A549 (cell line): ENCODE measurements at regions not wholly inside any gene's neighbourhood (a gene's known extent, or its start where the extent isn't known, plus 50 kb on each side); places are given as distances from the start of the nearest gene placed in this dataset.

Experiments used
- ATAC-seq, 2 experiments: fragments of 200-7000 bp in 1 of 2; fragments of >200 bp in 1 of 2; cut with Nextera tagmentation in 1 of 2; cut with Tn5 transposase in 1 of 2; 3 replicates each; pipeline versions ENCODE4 v1.8.0 to v1.9.1; 2018 to 2020; ENCODE audit warnings: mild to moderate bottlenecking in 1 of 2, moderate library complexity in 1 of 2
- CTCF ChIA-PET: fragments of 300-600 bp; sonication (Branson Sonifier 250); formaldehyde crosslinking; extraction: SDS; loops from one replicate; lab custom pipeline; 2021; ENCODE audit warnings: antibody characterized with exemption, inconsistent platforms; lab: Yijun Ruan, JAX
- POLR2A ChIA-PET: fragments of 350-600 bp; formaldehyde crosslinking; extraction: SDS; loops from one replicate; lab custom pipeline; 2021; ENCODE audit warnings: antibody characterized with exemption, inconsistent platforms; lab: Yijun Ruan, JAX
- DNase-seq, 2 experiments: peaks; one replicate each; pipeline versions ENCODE4 v3.0.0 to v3.0.0-alpha.2; 2011 to 2016; ENCODE audit warnings: low read depth in 1 of 2, low spot score in 1 of 2
- FAIRE-seq: peaks from 2 replicates; lab custom pipeline; 2011; peaks lifted over from hg19 to GRCh38; lab: Jason Lieb, UNC
- H3K27ac ChIP-seq, 2 experiments: fragments of >200 bp; sonication (Bioruptor Twin); formaldehyde crosslinking; 3 replicates each; pipeline ENCODE4 v1.5.1; 2016 to 2017
- H3K4me1 ChIP-seq: fragments of >200 bp; sonication (Bioruptor Twin); formaldehyde crosslinking; 3 replicates; pipeline ENCODE4 v1.6.1; 2016
- H3K4me2 ChIP-seq: fragments of >200 bp; sonication (Bioruptor Twin); formaldehyde crosslinking; 3 replicates; pipeline ENCODE4 v1.6.1; 2016
- H3K4me3 ChIP-seq: fragments of >200 bp; sonication (Bioruptor Twin); formaldehyde crosslinking; 3 replicates; pipeline ENCODE4 v1.5.1; 2016
- H3K9me3 ChIP-seq: fragments of >200 bp; sonication (Bioruptor Twin); formaldehyde crosslinking; 3 replicates; pipeline ENCODE4 v1.6.1; 2016
- BHLHE40 ChIP-seq: IDR thresholded peaks from 2 replicates; pipeline ENCODE4 v1.6.1; 2012; ENCODE audit warnings: low read depth, low read length, inconsistent platforms
- EHF ChIP-seq: fragments of 250-450 bp; sonication (Bioruptor Pico); IDR thresholded peaks from 2 replicates; pipeline ENCODE4 v1.5.0; 2020; ENCODE audit warnings: mild to moderate bottlenecking
- FOXS1 ChIP-seq: fragments of 250-450 bp; sonication (Bioruptor Pico); IDR thresholded peaks from 2 replicates; pipeline ENCODE4 v1.5.0; 2020; ENCODE audit warnings: mild to moderate bottlenecking, moderate library complexity
- HEYL ChIP-seq: fragments of 250-450 bp; sonication (Bioruptor Pico); IDR thresholded peaks from 2 replicates; pipeline ENCODE4 v1.8.0; 2021; ENCODE audit warnings: mild to moderate bottlenecking, moderate library complexity
- HOXA7 ChIP-seq: fragments of 250-450 bp; sonication (Bioruptor Pico); IDR thresholded peaks from 2 replicates; pipeline ENCODE4 v1.5.0; 2020; ENCODE audit warnings: mild to moderate bottlenecking, moderate library complexity
- JUN ChIP-seq, 2 experiments: fragments of >200 bp; sonication (Bioruptor Twin); formaldehyde crosslinking; IDR thresholded peaks; 2 replicates in 1 of 2; 3 replicates in 1 of 2; pipeline ENCODE4 v1.6.1; 2016 to 2017
- JUNB ChIP-seq: fragments of >200 bp; sonication (Bioruptor Twin); formaldehyde crosslinking; IDR thresholded peaks from 2 replicates; pipeline ENCODE4 v1.6.1; 2016
- MAZ ChIP-seq: fragments of 150-350 bp; IDR thresholded peaks from 2 replicates; pipeline ENCODE4 v1.6.1; 2014; ENCODE audit warnings: antibody characterized with exemption, low read depth, low read length, borderline replicate concordance
- NPAS2 ChIP-seq: fragments of 250-450 bp; sonication (Bioruptor Pico); IDR thresholded peaks from 2 replicates; pipeline ENCODE4 v1.8.0; 2022; ENCODE audit warnings: mild to moderate bottlenecking, moderate library complexity, borderline replicate concordance
- NR3C1 ChIP-seq: fragments of >200 bp; sonication (Bioruptor Twin); formaldehyde crosslinking; IDR thresholded peaks from 3 replicates; pipeline ENCODE4 v1.6.1; 2017
- POLR2AphosphoS2 ChIP-seq: conservative IDR thresholded peaks from 2 replicates; pipeline ENCODE4 v1.6.1; 2012; ENCODE audit warnings: low read length, improper control_type of control experiment, inconsistent platforms
- RFX5 ChIP-seq: fragments of 450-650 bp; IDR thresholded peaks from 2 replicates; pipeline ENCODE4 v1.7.1; 2014; ENCODE audit warnings: antibody characterized with exemption, mild to moderate bottlenecking, moderate library complexity
- TP53 ChIP-seq: fragments of 250-450 bp; sonication (Bioruptor Pico); IDR thresholded peaks from 2 replicates; pipeline ENCODE4 v1.5.0; 2021; ENCODE audit warnings: mild to moderate bottlenecking, moderate library complexity
- ZC3H11A ChIP-seq: fragments of 450-650 bp; IDR thresholded peaks from 2 replicates; pipeline ENCODE4 v1.6.1; 2014; ENCODE audit warnings: antibody characterized with exemption, mild to moderate bottlenecking
- ZNF302 ChIP-seq: fragments of 250-450 bp; sonication (Bioruptor Pico); IDR thresholded peaks from 2 replicates; pipeline ENCODE4 v1.9.0; 2021; ENCODE audit warnings: inconsistent platforms, mild to moderate bottlenecking, moderate library complexity
- WGBS: methylation state at CpG from one replicate; pipeline ENCODE4 v1.1.6; 2017; ENCODE audit errors: missing lambda C conversion rate; 5-methylcytosine and 5-hydroxymethylcytosine counted together
- TF ChIP-seq, protein P1 (sequence below): fragments of 150-350 bp; IDR thresholded peaks from 2 replicates; pipeline ENCODE4 v1.6.1; 2014; ENCODE audit warnings: low read depth, mild to moderate bottlenecking, low read length
- TF ChIP-seq, protein P2 (sequence below): IDR thresholded peaks from 2 replicates; pipeline ENCODE4 v1.6.1; 2012
- TF ChIP-seq, protein P3 (sequence below): fragments of >200 bp; sonication (Bioruptor Twin); formaldehyde crosslinking; IDR thresholded peaks from 3 replicates; pipeline ENCODE4 v1.5.1; 2016

DNA sequence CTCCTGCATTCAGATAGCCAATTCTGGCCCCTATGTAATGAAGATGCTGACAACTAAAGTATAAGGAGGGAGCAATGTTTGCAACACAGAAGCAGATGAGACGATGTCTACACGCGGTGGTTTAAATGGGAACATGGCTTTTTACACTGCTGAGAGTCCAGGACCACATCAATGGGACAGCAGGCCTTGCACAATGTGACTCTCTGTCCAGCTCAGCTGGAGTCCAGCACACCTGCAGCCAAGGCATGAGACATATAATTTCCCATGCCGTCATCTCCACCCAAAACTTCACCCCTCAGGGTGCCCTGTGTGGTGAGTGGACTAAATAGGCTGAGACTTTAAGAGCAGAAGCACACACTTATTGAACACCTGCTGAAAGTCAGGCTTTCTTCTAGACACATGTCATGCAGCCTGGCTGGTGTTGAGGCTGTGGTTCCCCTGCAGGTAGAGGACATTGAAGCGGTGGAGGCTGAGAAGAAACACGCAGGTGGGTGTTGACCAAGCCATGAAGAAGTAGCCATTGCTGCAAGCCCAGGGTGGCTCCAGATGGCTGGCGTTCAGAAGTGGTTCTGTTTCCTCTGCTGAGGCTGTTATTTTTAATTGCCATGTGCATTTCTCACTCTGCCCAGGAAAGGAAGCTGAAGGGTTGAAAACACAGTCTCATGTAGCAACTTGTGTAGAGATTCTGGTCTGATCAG lies 345.6 kb downstream of the MYCN start:
- no peak for ATAC-seq
- Histone ChIP-seq H3K4me3 (no peak overlapping the region), H3K9me3 (no peaks in the 10 kb centered on the region), H3K4me2 (no peak overlapping the region), H3K4me1 (no peaks in the 10 kb centered on the region)
- 24% methylated on average over 7 of the region's 7 CpGs for WGBS
- POLR2A ChIA-PET, result no interaction called here
- no peak for DNase-seq
- TF ChIP-seq ZNF302 (CRISPR knock-in tag) (no peak), RFX5 (no peak), ZC3H11A (no peak), JUNB (no peak)
- TF ChIP-seq, all 56 proteins: peak for 0
- FAIRE-seq, result no peak
- H3K27ac ChIP-seq, result no peak overlapping the region
- CTCF ChIA-PET, result no interaction called here

DNA sequence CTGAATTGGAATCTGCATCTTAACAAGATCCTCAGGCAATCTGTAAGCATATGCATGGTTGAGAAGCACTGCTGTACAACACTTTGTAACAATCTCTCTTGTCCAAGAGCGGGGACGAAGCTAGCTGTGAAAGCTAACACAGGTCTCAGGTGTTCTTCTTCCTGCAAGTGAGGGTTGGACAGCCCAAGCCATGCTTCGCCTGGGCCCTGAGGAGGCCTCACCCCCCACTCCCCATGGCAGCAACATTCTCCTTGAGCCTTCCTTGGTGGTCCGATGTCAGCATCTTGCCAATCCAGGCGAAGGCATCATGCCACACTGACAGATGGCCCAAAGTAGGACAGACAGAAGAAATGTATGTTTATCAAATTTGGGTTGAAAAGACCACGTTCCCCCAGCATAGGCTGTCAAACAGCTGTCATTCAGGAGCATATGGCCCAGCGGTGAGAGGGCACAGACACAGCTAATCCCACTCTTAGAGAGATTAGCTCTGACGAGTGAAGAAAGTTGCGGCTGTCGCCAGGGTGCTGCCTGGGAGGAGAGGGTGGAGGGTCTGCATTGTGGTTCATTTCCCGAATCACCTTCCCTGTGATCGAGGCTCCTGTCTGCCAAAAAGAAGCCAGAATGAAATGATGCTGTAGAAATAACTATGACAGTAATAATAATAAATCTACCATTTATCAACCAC lies 344.7 kb downstream of the MYCN start:
- no peak overlapping the region for H3K27ac ChIP-seq
- H3K4me3 ChIP-seq, result no peak overlapping the region
- WGBS, result 38% methylated on average over 12 of the region's 12 CpGs
- POLR2A ChIA-PET, result no interaction called here
- FAIRE-seq (no peak), DNase-seq (no peak), ATAC-seq (no peak)
- no peak for TF ChIP-seq NPAS2 (CRISPR knock-in tag)
- TF ChIP-seq, protein P1, sequence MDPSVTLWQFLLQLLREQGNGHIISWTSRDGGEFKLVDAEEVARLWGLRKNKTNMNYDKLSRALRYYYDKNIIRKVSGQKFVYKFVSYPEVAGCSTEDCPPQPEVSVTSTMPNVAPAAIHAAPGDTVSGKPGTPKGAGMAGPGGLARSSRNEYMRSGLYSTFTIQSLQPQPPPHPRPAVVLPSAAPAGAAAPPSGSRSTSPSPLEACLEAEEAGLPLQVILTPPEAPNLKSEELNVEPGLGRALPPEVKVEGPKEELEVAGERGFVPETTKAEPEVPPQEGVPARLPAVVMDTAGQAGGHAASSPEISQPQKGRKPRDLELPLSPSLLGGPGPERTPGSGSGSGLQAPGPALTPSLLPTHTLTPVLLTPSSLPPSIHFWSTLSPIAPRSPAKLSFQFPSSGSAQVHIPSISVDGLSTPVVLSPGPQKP, result no peak
- TF ChIP-seq EHF, result no peak
- TF ChIP-seq TP53 (CRISPR knock-in tag), result no peak
- no peak for TF ChIP-seq FOXS1 (CRISPR knock-in tag)
- no peak for TF ChIP-seq ZC3H11A
- TF ChIP-seq, protein P2, sequence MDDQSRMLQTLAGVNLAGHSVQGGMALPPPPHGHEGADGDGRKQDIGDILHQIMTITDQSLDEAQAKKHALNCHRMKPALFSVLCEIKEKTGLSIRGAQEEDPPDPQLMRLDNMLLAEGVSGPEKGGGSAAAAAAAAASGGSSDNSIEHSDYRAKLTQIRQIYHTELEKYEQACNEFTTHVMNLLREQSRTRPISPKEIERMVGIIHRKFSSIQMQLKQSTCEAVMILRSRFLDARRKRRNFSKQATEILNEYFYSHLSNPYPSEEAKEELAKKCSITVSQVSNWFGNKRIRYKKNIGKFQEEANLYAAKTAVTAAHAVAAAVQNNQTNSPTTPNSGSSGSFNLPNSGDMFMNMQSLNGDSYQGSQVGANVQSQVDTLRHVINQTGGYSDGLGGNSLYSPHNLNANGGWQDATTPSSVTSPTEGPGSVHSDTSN, result no peak
- no peak for TF ChIP-seq JUN (IDR thresholded peaks at IDR 0.05)
- TF ChIP-seq NR3C1, result no peak
- no peak for TF ChIP-seq BHLHE40
- TF ChIP-seq HOXA7 (CRISPR knock-in tag), result no peak
- TF ChIP-seq HEYL (CRISPR knock-in tag), result no peak
- TF ChIP-seq, protein P3, sequence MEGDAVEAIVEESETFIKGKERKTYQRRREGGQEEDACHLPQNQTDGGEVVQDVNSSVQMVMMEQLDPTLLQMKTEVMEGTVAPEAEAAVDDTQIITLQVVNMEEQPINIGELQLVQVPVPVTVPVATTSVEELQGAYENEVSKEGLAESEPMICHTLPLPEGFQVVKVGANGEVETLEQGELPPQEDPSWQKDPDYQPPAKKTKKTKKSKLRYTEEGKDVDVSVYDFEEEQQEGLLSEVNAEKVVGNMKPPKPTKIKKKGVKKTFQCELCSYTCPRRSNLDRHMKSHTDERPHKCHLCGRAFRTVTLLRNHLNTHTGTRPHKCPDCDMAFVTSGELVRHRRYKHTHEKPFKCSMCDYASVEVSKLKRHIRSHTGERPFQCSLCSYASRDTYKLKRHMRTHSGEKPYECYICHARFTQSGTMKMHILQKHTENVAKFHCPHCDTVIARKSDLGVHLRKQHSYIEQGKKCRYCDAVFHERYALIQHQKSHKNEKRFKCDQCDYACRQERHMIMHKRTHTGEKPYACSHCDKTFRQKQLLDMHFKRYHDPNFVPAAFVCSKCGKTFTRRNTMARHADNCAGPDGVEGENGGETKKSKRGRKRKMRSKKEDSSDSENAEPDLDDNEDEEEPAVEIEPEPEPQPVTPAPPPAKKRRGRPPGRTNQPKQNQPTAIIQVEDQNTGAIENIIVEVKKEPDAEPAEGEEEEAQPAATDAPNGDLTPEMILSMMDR, result no peak
- TF ChIP-seq MAZ, result no peak
- no peak for TF ChIP-seq POLR2AphosphoS2
- no peaks in the 10 kb centered on the region for H3K4me1 ChIP-seq
- CTCF ChIA-PET, result interaction anchor here (1.3 kb wide), 1 partner anchor 345 kb away, joined by 3 read pairs; no protein-coding TSS in a partner anchor
- H3K4me2 ChIP-seq, result no peak overlapping the region
- no peaks in the 10 kb centered on the region for H3K9me3 ChIP-seq
